ENCODE measurements at regions not wholly inside any gene's neighbourhood (a gene's known extent, or its start where the extent isn't known, plus 50 kb on each side); places are given as distances from the start of the nearest gene placed in this dataset.

GRCh38 chr3:73867524-73867923 lies 242.8 kb upstream of the PDZRN3 start:
- no peak for TF ChIP-seq AFF4 (CRISPR knock-in tag; IDR thresholded peaks at IDR 0.05; ENCODE audit: borderline replicate concordance)
- POLR2A ChIA-PET: no interaction called here
- Mint-ChIP-seq H3K9me3 (peaks cover 10% of the 10 kb centered on the region), H3K27me3 (ENCODE audit: low read depth) (no peaks in the 10 kb centered on the region), H3K4me1 (peaks cover 5% of the 10 kb centered on the region; the same call in 1 of the 2 replicates), H3K27ac (no peak overlapping the region), H3K36me3 (no peaks in the 10 kb centered on the region), H3K4me3 (no peak overlapping the region)
- DNase-seq (ENCODE audit: low spot score) (no peak), ATAC-seq (no peak)
- CTCF ChIA-PET: no interaction called here

DNA sequence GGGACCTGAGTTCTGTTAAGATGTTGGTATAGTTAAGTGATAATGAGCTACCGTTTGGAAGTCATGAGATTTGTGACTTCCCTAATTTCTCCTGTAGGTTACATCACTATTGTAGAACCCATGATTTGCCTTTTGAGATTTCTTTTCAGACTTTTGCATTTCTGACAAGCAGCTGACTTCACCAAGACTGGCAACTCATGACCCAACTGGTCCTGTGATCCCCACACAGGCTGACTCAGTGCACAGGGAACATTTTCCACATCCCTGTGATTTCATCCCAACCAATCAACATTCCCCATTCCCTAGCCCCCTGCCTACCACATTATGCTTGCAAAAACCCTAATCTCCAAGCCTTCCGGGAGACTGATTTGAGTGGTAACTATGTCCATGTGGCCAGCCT lies 242.1 kb upstream of the PDZRN3 start:
- Mint-ChIP-seq H3K9me3 (peaks cover 11% of the 10 kb centered on the region), H3K4me1 (peaks cover 9% of the 10 kb centered on the region), H3K27me3 (ENCODE audit: low read depth) (no peaks in the 10 kb centered on the region; the same call in 1 of the 2 replicates), H3K4me3 (no peak overlapping the region), H3K36me3 (peaks cover 1% of the 10 kb centered on the region), H3K27ac (no peak overlapping the region)
- no peak for ATAC-seq
- POLR2A ChIA-PET: no interaction called here
- CTCF ChIA-PET: no interaction called here
- DNase-seq (ENCODE audit: low spot score): no peak
- TF ChIP-seq, protein P1, sequence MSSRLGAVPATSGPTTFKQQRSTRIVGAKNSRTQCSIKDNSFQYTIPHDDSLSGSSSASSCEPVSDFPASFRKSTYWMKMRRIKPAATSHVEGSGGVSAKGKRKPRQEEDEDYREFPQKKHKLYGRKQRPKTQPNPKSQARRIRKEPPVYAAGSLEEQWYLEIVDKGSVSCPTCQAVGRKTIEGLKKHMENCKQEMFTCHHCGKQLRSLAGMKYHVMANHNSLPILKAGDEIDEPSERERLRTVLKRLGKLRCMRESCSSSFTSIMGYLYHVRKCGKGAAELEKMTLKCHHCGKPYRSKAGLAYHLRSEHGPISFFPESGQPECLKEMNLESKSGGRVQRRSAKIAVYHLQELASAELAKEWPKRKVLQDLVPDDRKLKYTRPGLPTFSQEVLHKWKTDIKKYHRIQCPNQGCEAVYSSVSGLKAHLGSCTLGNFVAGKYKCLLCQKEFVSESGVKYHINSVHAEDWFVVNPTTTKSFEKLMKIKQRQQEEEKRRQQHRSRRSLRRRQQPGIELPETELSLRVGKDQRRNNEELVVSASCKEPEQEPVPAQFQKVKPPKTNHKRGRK (CRISPR knock-in tag; IDR thresholded peaks at IDR 0.05; ENCODE audit: borderline replicate concordance): no peak
- TF ChIP-seq CDX4 (CRISPR knock-in tag; IDR thresholded peaks at IDR 0.05; ENCODE audit: borderline replicate concordance): no peak
- no peak for TF ChIP-seq RORB (CRISPR knock-in tag; IDR thresholded peaks at IDR 0.05)
- TF ChIP-seq USF1 (CRISPR knock-in tag; IDR thresholded peaks at IDR 0.05): no peak
- TF ChIP-seq, protein P2, sequence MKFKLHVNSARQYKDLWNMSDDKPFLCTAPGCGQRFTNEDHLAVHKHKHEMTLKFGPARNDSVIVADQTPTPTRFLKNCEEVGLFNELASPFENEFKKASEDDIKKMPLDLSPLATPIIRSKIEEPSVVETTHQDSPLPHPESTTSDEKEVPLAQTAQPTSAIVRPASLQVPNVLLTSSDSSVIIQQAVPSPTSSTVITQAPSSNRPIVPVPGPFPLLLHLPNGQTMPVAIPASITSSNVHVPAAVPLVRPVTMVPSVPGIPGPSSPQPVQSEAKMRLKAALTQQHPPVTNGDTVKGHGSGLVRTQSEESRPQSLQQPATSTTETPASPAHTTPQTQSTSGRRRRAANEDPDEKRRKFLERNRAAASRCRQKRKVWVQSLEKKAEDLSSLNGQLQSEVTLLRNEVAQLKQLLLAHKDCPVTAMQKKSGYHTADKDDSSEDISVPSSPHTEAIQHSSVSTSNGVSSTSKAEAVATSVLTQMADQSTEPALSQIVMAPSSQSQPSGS (CRISPR knock-in tag; IDR thresholded peaks at IDR 0.05; ENCODE audit: borderline replicate concordance, low read depth): no peak
- TF ChIP-seq HMGA2 (CRISPR knock-in tag; IDR thresholded peaks at IDR 0.05): no peak
- no peak for TF ChIP-seq E2F5 (CRISPR knock-in tag; IDR thresholded peaks at IDR 0.05)
- TF ChIP-seq SP1 (CRISPR knock-in tag; conservative IDR thresholded peaks at IDR 0.05): no peak

- TF ChIP-seq ZNF121 (CRISPR knock-in tag; IDR thresholded peaks at IDR 0.05): no peak
- POLR2A ChIA-PET: no interaction called here
These were observed 238.9 kb upstream of the PDZRN3 start for GRCh38 chr3:73863546-73864079.

More at GRCh38 chr3:73863546-73864079, 238.9 kb upstream of the PDZRN3 start:
- peaks cover 9% of the 10 kb centered on the region for H3K4me1 Mint-ChIP-seq
- H3K27me3 Mint-ChIP-seq (ENCODE audit: low read depth): no peaks in the 10 kb centered on the region; the same call in 1 of the 2 replicates
- H3K36me3 Mint-ChIP-seq: peaks cover 5% of the 10 kb centered on the region
- no peak for ATAC-seq
- DNase-seq (ENCODE audit: low spot score): no peak
- H3K9me3 Mint-ChIP-seq: peaks cover 11% of the 10 kb centered on the region
- H3K27ac Mint-ChIP-seq: no peak overlapping the region
- no peak overlapping the region for H3K4me3 Mint-ChIP-seq
- CTCF ChIA-PET: no interaction called here
